Peyer's patch (tissue), 4 donors: ENCODE measurements at regions not wholly inside any gene's neighbourhood (a gene's known extent, or its start where the extent isn't known, plus 50 kb on each side); places are given as distances from the start of the nearest gene placed in this dataset.

ENCODE experiments used
- CTCF ChIP-seq, 6 experiments: fragments of 450-650 bp in 4 of 6; fragments of 200-600 bp in 2 of 6; sonication (generic) in 1 of 6; IDR thresholded peaks; one replicate each; pipeline ENCODE4 v1.5.1; 2017 to 2019; ENCODE audit warnings: antibody characterized with exemption in 6 of 6, mild to moderate bottlenecking in 3 of 6, moderate library complexity in 1 of 6
- POLR2A ChIP-seq, 2 donors: fragments of 450-650 bp; IDR thresholded peaks; one replicate each; pipeline ENCODE4 v1.5.1; 2017; ENCODE audit warnings: antibody characterized with exemption in 2 of 2, mild to moderate bottlenecking in 2 of 2, moderate library complexity in 2 of 2

DNA sequence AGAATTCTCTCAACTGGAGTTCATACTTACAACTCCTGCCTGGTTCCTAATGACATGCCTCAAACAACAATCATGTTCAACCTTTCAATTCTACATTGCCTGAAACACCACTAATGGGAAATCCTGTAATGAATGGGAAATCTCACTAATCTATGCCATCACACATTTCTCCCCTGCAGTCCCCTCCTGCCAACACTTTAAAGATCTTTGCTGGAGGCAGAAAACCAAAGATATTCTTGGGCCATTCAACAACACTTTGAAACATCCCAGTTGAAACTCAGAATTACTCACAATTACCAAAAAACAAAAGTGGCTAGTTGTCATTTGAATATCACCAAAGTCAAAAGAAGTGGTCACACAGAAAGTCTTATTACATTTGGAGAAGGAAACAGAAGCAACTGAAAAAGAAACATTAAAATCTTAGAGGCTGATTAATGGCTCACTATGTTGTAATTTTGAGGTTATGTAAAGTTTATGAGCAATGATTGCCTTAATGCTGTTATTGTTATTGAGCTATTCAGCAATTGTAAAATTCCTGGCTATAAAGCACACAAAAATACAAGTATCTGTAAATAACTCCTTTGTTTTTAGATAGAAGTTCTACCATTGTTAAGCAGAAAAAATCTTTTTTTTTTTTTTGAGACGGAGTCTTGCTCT, 313.4 kb upstream of the SLC30A5 start:
- TF ChIP-seq CTCF (IDR thresholded peaks at IDR 0.05), result no peak
- TF ChIP-seq POLR2A (IDR thresholded peaks at IDR 0.05), result no peak
